ENCODE measurements at regions not wholly inside any gene's neighbourhood (a gene's known extent, or its start where the extent isn't known, plus 50 kb on each side); places are given as distances from the start of the nearest gene placed in this dataset.

DNA sequence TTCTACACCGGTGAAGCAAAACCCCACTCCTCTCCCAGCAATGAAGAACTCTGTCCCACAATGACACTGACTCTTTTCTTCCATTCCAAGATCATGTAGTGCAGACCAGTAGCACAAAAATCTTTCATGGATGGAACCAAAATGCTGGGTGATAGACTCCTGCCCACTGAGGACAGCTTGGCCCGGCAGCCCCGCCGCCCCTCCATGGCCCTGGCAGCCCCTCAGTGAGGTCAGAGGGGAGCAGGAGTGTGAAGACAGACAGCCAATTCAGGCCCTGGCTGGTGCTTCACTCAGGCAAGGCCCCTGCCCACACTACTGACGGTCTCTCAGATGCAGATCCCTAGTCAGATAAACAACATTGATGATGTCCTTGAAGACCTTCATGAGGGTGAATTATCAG, 131.9 kb upstream of the SYNDIG1 start:
- Mint-ChIP-seq H3K4me3 (no peak overlapping the region), H3K4me1 (no peaks in the 10 kb centered on the region), H3K27ac (no peak overlapping the region), H3K36me3 (no peaks in the 10 kb centered on the region), H3K9me3 (peaks cover 0 to 10% (median 0%) of the 10 kb centered on the region in 7 donors), H3K27me3 (ENCODE audit: low read depth in 3 of 3) (peaks cover 0 to 3% (median 0%) of the 10 kb centered on the region in 3 donors)
- WGBS (ENCODE audit: insufficient coverage), result 80% methylated on average over 4 of the region's 5 CpGs
- Histone ChIP-seq H4K20me1 (ENCODE audit: insufficient read depth, low read length) (no peaks in the 10 kb centered on the region), H3K79me2 (ENCODE audit: insufficient read depth, low read length) (no peaks in the 10 kb centered on the region), H3K4me3 (replicated peaks in 1 of 3; ENCODE audit: low read depth in 2 of 3, low read length in 3 of 3) (no peak overlapping the region), H3K9me3 (replicated peaks in 1 of 2; ENCODE audit: control insufficient read depth in 1 of 2, insufficient read depth in 1 of 2, low read length in 2 of 2) (no peaks in the 10 kb centered on the region), H3K9ac (ENCODE audit: insufficient read depth, low read length, poor library complexity, severe bottlenecking) (no peak overlapping the region), H2AFZ (ENCODE audit: insufficient read depth, low read depth, low read length, poor library complexity, severe bottlenecking) (no peak overlapping the region), H3K27ac (ENCODE audit: low read depth in 1 of 2, low read length in 2 of 2) (no peak overlapping the region), H3K4me1 (ENCODE audit: control insufficient read depth in 1 of 2, insufficient read depth in 2 of 2, low read length in 2 of 2) (no peaks in the 10 kb centered on the region), H3K36me3 (replicated peaks in 1 of 2; ENCODE audit: control insufficient read depth in 1 of 2, insufficient read depth in 2 of 2, low read length in 2 of 2) (no peaks in the 10 kb centered on the region), H3K27me3 (ENCODE audit: control insufficient read depth in 2 of 2, insufficient read depth in 2 of 2, low read length in 2 of 2) (no peaks in the 10 kb centered on the region), H3K4me2 (replicated peaks; ENCODE audit: extremely low read depth, low read length, poor library complexity, severe bottlenecking) (no peak overlapping the region)
- TF ChIP-seq, protein P1, sequence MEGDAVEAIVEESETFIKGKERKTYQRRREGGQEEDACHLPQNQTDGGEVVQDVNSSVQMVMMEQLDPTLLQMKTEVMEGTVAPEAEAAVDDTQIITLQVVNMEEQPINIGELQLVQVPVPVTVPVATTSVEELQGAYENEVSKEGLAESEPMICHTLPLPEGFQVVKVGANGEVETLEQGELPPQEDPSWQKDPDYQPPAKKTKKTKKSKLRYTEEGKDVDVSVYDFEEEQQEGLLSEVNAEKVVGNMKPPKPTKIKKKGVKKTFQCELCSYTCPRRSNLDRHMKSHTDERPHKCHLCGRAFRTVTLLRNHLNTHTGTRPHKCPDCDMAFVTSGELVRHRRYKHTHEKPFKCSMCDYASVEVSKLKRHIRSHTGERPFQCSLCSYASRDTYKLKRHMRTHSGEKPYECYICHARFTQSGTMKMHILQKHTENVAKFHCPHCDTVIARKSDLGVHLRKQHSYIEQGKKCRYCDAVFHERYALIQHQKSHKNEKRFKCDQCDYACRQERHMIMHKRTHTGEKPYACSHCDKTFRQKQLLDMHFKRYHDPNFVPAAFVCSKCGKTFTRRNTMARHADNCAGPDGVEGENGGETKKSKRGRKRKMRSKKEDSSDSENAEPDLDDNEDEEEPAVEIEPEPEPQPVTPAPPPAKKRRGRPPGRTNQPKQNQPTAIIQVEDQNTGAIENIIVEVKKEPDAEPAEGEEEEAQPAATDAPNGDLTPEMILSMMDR (IDR thresholded peaks at IDR 0.05), result no peak
- DNase-seq, result no peak
- intact Hi-C loops (cut with micrococcal nuclease), result no loop called here

GRCh38 chr20:24337069-24337468, 132.4 kb upstream of the SYNDIG1 start:
- no peak overlapping the region for H3K4me3 ChIP-seq (replicated peaks in 1 of 3; ENCODE audit: low read depth in 2 of 3, low read length in 3 of 3)
- no peaks in the 10 kb centered on the region for H4K20me1 ChIP-seq (ENCODE audit: insufficient read depth, low read length)
- Mint-ChIP-seq H3K36me3 (no peaks in the 10 kb centered on the region), H3K9me3 (peaks cover 0 to 6% (median 0%) of the 10 kb centered on the region in 7 donors), H3K4me1 (no peaks in the 10 kb centered on the region), H3K27ac (no peak overlapping the region), H3K4me3 (no peak overlapping the region), H3K27me3 (ENCODE audit: low read depth in 3 of 3) (peaks cover 0 to 3% (median 0%) of the 10 kb centered on the region in 3 donors)
- no peaks in the 10 kb centered on the region for H3K4me1 ChIP-seq (ENCODE audit: control insufficient read depth in 1 of 2, insufficient read depth in 2 of 2, low read length in 2 of 2)
- no peak overlapping the region for H3K27ac ChIP-seq (ENCODE audit: low read depth in 1 of 2, low read length in 2 of 2)
- H3K27me3 ChIP-seq (ENCODE audit: control insufficient read depth in 2 of 2, insufficient read depth in 2 of 2, low read length in 2 of 2), result no peaks in the 10 kb centered on the region
- H3K9ac ChIP-seq (ENCODE audit: insufficient read depth, low read length, poor library complexity, severe bottlenecking), result no peak overlapping the region
- no peak overlapping the region for H3K4me2 ChIP-seq (replicated peaks; ENCODE audit: extremely low read depth, low read length, poor library complexity, severe bottlenecking)
- no peaks in the 10 kb centered on the region for H3K9me3 ChIP-seq (replicated peaks in 1 of 2; ENCODE audit: control insufficient read depth in 1 of 2, insufficient read depth in 1 of 2, low read length in 2 of 2)
- WGBS (ENCODE audit: insufficient coverage), result 0% methylated on average over 4 of the region's 4 CpGs
- TF ChIP-seq, protein P1 (IDR thresholded peaks at IDR 0.05), result no peak
- H3K36me3 ChIP-seq (replicated peaks in 1 of 2; ENCODE audit: control insufficient read depth in 1 of 2, insufficient read depth in 2 of 2, low read length in 2 of 2), result no peaks in the 10 kb centered on the region
- H3K79me2 ChIP-seq (ENCODE audit: insufficient read depth, low read length), result no peaks in the 10 kb centered on the region
- no peak for DNase-seq
- H2AFZ ChIP-seq (ENCODE audit: insufficient read depth, low read depth, low read length, poor library complexity, severe bottlenecking), result no peak overlapping the region
- intact Hi-C loops (cut with micrococcal nuclease), result no loop called here

Data from CD14-positive monocyte (primary cell).